K562 (cell line): ENCODE measurements at regions not wholly inside any gene's neighbourhood (a gene's known extent, or its start where the extent isn't known, plus 50 kb on each side); places are given as distances from the start of the nearest gene placed in this dataset.

Source experiments
- ATAC-seq: fragments of 200-7000 bp; cut with Tn5 transposase; 3 replicates; pipeline ENCODE4 v1.9.1; 2020; ENCODE audit warnings: moderate library complexity
- BruUV-seq: library from RNA; stranded (reverse); fragments of 400-500 nt; replicated peaks from 2 replicates; lab custom pipeline; 2021; lab: Mats Ljungman, UMichigan
- CTCF ChIA-PET: fragments of 300-600 bp; formaldehyde crosslinking; extraction: SDS; loops from one replicate; lab custom pipeline; 2021; ENCODE audit warnings: low intra/inter-chr PET ratio; lab: Yijun Ruan, JAX
- POLR2A ChIA-PET: fragments of 300-600, 350-650 bp; sonication (Branson Sonifier 250); formaldehyde crosslinking; extraction: SDS; loops from one replicate; lab custom pipeline; 2021; ENCODE audit warnings: antibody characterized with exemption, inconsistent platforms; lab: Yijun Ruan, JAX
- DNase-seq, 4 experiments: peaks; one replicate each; pipeline versions ENCODE4 v3.0.0 to v3.0.0-alpha.2; 2011 to 2018; ENCODE audit warnings: low spot score in 3 of 4, mixed read lengths in 3 of 4; ENCODE audit errors: extremely low read depth in 1 of 4
- FAIRE-seq: peaks from 2 replicates; lab custom pipeline; 2011; peaks lifted over from hg19 to GRCh38; lab: Jason Lieb, UNC
- H2AFZ ChIP-seq: 2 replicates; pipeline ENCODE4 v1.6.0; 2011; ENCODE audit warnings: low read depth, low read length, control low read depth, inconsistent platforms
- H3K27ac ChIP-seq: fragments of 200-600 bp; 3 replicates; pipeline ENCODE4 v1.8.0; 2011; ENCODE audit warnings: low read depth, mild to moderate bottlenecking, control low read depth, inconsistent platforms, low read length, moderate library complexity, mixed read lengths; ENCODE audit errors: extremely low read depth
- H3K27me3 ChIP-seq, 2 experiments: fragments of 300-600 bp in 1 of 2; 2 replicates in 1 of 2; 3 replicates in 1 of 2; pipeline versions ENCODE4 v1.6.0 to v1.8.0; 2011; ENCODE audit warnings: inconsistent platforms in 2 of 2, low read length in 2 of 2, mild to moderate bottlenecking in 1 of 2, mixed read lengths in 1 of 2, moderate library complexity in 1 of 2; ENCODE audit not compliant: control insufficient read depth in 2 of 2, insufficient read depth in 2 of 2
- H3K36me3 ChIP-seq: fragments of 300-600 bp; 3 replicates; pipeline ENCODE4 v1.8.0; 2011; ENCODE audit warnings: mild to moderate bottlenecking, low read length, inconsistent platforms; ENCODE audit not compliant: control insufficient read depth, insufficient read depth
- H3K4me1 ChIP-seq, 2 experiments: fragments of 200-600 bp in 1 of 2; replicated peaks in 1 of 2; 2 replicates in 1 of 2; 3 replicates in 1 of 2; pipeline versions ENCODE4 v1.5.1 to v1.8.0; 2011; ENCODE audit warnings: inconsistent platforms in 2 of 2, low read length in 2 of 2, mild to moderate bottlenecking in 1 of 2, mixed read lengths in 1 of 2, moderate library complexity in 1 of 2; ENCODE audit not compliant: control insufficient read depth in 2 of 2, insufficient read depth in 2 of 2
- H3K4me2 ChIP-seq: 2 replicates; pipeline ENCODE4 v1.6.1; 2011; ENCODE audit warnings: low read length, control low read depth, inconsistent platforms, mixed read lengths; ENCODE audit not compliant: insufficient read depth
- H3K4me3 ChIP-seq: fragments of 200-600 bp; sonication (generic), shearing (Covaris generic); 2 replicates; pipeline ENCODE4 v1.5.1; 2016; ENCODE audit warnings: control low read depth, inconsistent platforms
- H3K79me2 ChIP-seq: fragments of 200-600 bp; 3 replicates; pipeline ENCODE4 v1.8.0; 2011; ENCODE audit warnings: low read length, inconsistent platforms; ENCODE audit not compliant: control insufficient read depth, insufficient read depth
- H3K9ac ChIP-seq, 2 experiments: 2 replicates each; pipeline versions ENCODE4 v1.6.0 to v1.6.1; 2011; ENCODE audit warnings: low read depth in 2 of 2, low read length in 2 of 2, control low read depth in 1 of 2, inconsistent platforms in 1 of 2, mild to moderate bottlenecking in 1 of 2, mixed read lengths in 1 of 2; ENCODE audit not compliant: insufficient read depth in 1 of 2
- H3K9me1 ChIP-seq: one replicate; pipeline ENCODE4 v1.6.0; 2011; ENCODE audit warnings: inconsistent platforms, mild to moderate bottlenecking, low read length, moderate library complexity; ENCODE audit not compliant: control insufficient read depth, insufficient read depth
- H3K9me3 ChIP-seq: replicated peaks from 2 replicates; pipeline ENCODE4 v1.5.1; 2011; ENCODE audit warnings: low read depth, low read length, inconsistent platforms; ENCODE audit not compliant: control insufficient read depth, insufficient read depth
- H4K20me1 ChIP-seq: replicated peaks from 2 replicates; pipeline ENCODE4 v1.6.1; 2011; ENCODE audit warnings: low read length, inconsistent platforms, mixed read lengths; ENCODE audit not compliant: control insufficient read depth, insufficient read depth
- HDAC8 ChIP-seq: fragments of 450-650 bp; IDR thresholded peaks from 2 replicates; pipeline ENCODE4 v1.6.1; 2016; ENCODE audit warnings: mild to moderate bottlenecking, missing genetic modification characterization, moderate library complexity, missing compliant biosample characterization
- NFE2L1 ChIP-seq: fragments of 450-650 bp; IDR thresholded peaks from 2 replicates; pipeline ENCODE4 v1.6.1; 2016; ENCODE audit warnings: missing genetic modification characterization, low read depth, mild to moderate bottlenecking, missing compliant biosample characterization, moderate library complexity, borderline replicate concordance
- OTX1 ChIP-seq: fragments of 450-650 bp; formaldehyde crosslinking; IDR thresholded peaks from 2 replicates; pipeline ENCODE4 v1.4.0; 2022; ENCODE audit warnings: mild to moderate bottlenecking
- PHB ChIP-seq: fragments of 250-450 bp; sonication (Bioruptor Pico); IDR thresholded peaks from 2 replicates; pipeline ENCODE4 v1.5.0; 2021
- ZFP1 ChIP-seq: fragments of 450-650 bp; formaldehyde crosslinking; IDR thresholded peaks from 2 replicates; pipeline ENCODE4 v1.4.0; 2020; ENCODE audit warnings: mild to moderate bottlenecking, mixed read lengths
- ZNF444 ChIP-seq: fragments of 250-450 bp; sonication (Bioruptor Pico); IDR thresholded peaks from 2 replicates; pipeline ENCODE4 v1.4.0; 2020; ENCODE audit warnings: mild to moderate bottlenecking, moderate library complexity
- WGBS: fragments of 100-300 bp; shearing (Covaris generic); methylation state at CpG from one replicate; pipeline ENCODE4 v1.1.6; 2016; ENCODE audit warnings: low coverage, mixed read lengths; ENCODE audit not compliant: insufficient coverage; ENCODE audit errors: missing lambda C conversion rate; 5-methylcytosine and 5-hydroxymethylcytosine counted together
- in situ Hi-C: fragments of 300-500 bp; cut with MboI; formaldehyde crosslinking; loops from 4 replicates; pipeline ENCODE4 v1.15.0; 2018; ENCODE audit warnings: inconsistent platforms, mixed read lengths
- intact Hi-C: fragments of 100-400 bp; cut with micrococcal nuclease; formaldehyde crosslinking; loops from 2 replicates; pipeline ENCODE4 v1.14.2; 2022
- TF ChIP-seq, protein P1 (sequence below): sonication (generic); formaldehyde crosslinking; IDR thresholded peaks from 2 replicates; pipeline ENCODE4 v1.8.0; 2022; ENCODE audit warnings: missing genetic modification reagents, mild to moderate bottlenecking, borderline replicate concordance

DNA sequence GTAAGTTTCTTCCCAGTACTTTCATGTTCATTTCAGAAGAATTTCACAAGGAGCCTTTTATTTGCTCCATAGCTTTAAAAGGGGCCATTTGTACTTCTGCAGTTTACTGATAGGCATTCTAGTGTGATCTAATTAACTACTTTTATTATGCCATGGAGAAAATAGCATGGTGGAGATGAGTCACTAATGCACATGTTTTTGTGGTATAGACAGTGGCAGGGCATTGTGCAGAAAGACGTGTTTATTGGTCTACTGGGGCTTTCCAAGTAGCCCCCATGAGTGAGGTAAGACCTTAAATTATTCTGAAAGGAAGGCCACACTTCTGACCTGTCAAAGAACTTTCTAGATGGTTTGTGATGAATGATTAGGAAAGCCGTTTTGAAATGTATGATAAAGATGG is 810.0 kb upstream of the NR2F2 start:
- in situ Hi-C loops (no loop called here), intact Hi-C loops (no loop called here)
- POLR2A ChIA-PET, result no interaction called here
- Histone ChIP-seq H3K4me2 (no peak overlapping the region), H3K27me3 (peaks cover 0 to 2% of the 10 kb centered on the region in 2 experiments; a peak in 1 of 5 replicates), H3K4me3 (no peak overlapping the region), H3K9ac (no peak overlapping the region), H3K27ac (no peak overlapping the region), H3K79me2 (no peaks in the 10 kb centered on the region), H3K4me1 (no peaks in the 10 kb centered on the region; a peak in 1 of 5 replicates), H4K20me1 (no peaks in the 10 kb centered on the region), H2AFZ (no peak overlapping the region), H3K9me1 (no peaks in the 10 kb centered on the region), H3K9me3 (no peaks in the 10 kb centered on the region), H3K36me3 (no peaks in the 10 kb centered on the region)
- no peak for DNase-seq
- no peak for TF ChIP-seq PHB (CRISPR knock-in tag)
- TF ChIP-seq ZNF444, result no peak
- no peak for TF ChIP-seq OTX1
- no peak for TF ChIP-seq HDAC8 (tag)
- TF ChIP-seq NFE2L1 (tag), result no peak
- TF ChIP-seq ZFP1, result no peak
- TF ChIP-seq, protein P1, sequence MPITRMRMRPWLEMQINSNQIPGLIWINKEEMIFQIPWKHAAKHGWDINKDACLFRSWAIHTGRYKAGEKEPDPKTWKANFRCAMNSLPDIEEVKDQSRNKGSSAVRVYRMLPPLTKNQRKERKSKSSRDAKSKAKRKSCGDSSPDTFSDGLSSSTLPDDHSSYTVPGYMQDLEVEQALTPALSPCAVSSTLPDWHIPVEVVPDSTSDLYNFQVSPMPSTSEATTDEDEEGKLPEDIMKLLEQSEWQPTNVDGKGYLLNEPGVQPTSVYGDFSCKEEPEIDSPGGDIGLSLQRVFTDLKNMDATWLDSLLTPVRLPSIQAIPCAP (CRISPR knock-in tag), result no peak
- CTCF ChIA-PET, result no interaction called here
- BruUV-seq, result no TSS peak
- ATAC-seq, result no peak
- FAIRE-seq, result no peak
- 2% methylated on average over 2 of the region's 2 CpGs for WGBS
